Neural crest cell (in vitro differentiated cells): ENCODE measurements at regions not wholly inside any gene's neighbourhood (a gene's known extent, or its start where the extent isn't known, plus 50 kb on each side); places are given as distances from the start of the nearest gene placed in this dataset.

ENCODE experiments used
- DNase-seq: peaks from one replicate; pipeline ENCODE4 v3.0.0; 2021; ENCODE audit warnings: low read depth, mixed read lengths, low spot score
- H3K27ac Mint-ChIP-seq: one replicate; pipeline ENCODE4 v1.8.0; 2021; ENCODE audit warnings: mild to moderate bottlenecking, mixed read lengths; ENCODE audit not compliant: unreplicated experiment
- H3K27me3 Mint-ChIP-seq: 2 replicates; pipeline ENCODE4 v1.8.0; 2021; ENCODE audit warnings: low read depth, mild to moderate bottlenecking, mixed read lengths
- H3K36me3 Mint-ChIP-seq: 2 replicates; pipeline ENCODE4 v1.8.0; 2021; ENCODE audit warnings: low read depth, mild to moderate bottlenecking, mixed read lengths
- H3K4me1 Mint-ChIP-seq: 2 replicates; pipeline ENCODE4 v1.8.0; 2021; ENCODE audit warnings: mixed read lengths
- H3K4me3 Mint-ChIP-seq: one replicate; pipeline ENCODE4 v1.8.0; 2021; ENCODE audit warnings: mild to moderate bottlenecking, mixed read lengths
- H3K9me3 Mint-ChIP-seq: 2 replicates; pipeline ENCODE4 v1.8.0; 2021; ENCODE audit warnings: mixed read lengths
- CTCF ChIP-seq: fragments of 200-600 bp; sonication (generic); conservative IDR thresholded peaks from 2 replicates; pipeline ENCODE4 v1.5.0; 2021; ENCODE audit warnings: antibody characterized with exemption, mild to moderate bottlenecking

GRCh38 chr16:35564148-35564547, 2104.7 kb downstream of the TP53TG3F start:
- H3K9me3 Mint-ChIP-seq: peaks cover 21% of the 10 kb centered on the region
- H3K4me1 Mint-ChIP-seq: no peaks in the 10 kb centered on the region
- H3K27me3 Mint-ChIP-seq: no peaks in the 10 kb centered on the region
- H3K4me3 Mint-ChIP-seq: no peak overlapping the region
- peaks cover 4% of the 10 kb centered on the region for H3K36me3 Mint-ChIP-seq
- no peak for TF ChIP-seq CTCF
- H3K27ac Mint-ChIP-seq: no peak overlapping the region
- no peak for DNase-seq

- TF ChIP-seq CTCF: no peak
- DNase-seq: no peak
- H3K36me3 Mint-ChIP-seq: peaks cover 4% of the 10 kb centered on the region
- no peaks in the 10 kb centered on the region for H3K4me1 Mint-ChIP-seq
- peaks cover 22% of the 10 kb centered on the region for H3K9me3 Mint-ChIP-seq
- no peaks in the 10 kb centered on the region for H3K27me3 Mint-ChIP-seq
- H3K4me3 Mint-ChIP-seq: no peak overlapping the region
- H3K27ac Mint-ChIP-seq: no peak overlapping the region
Observed at GRCh38 chr16:35564889-35565288, 2105.5 kb downstream of the TP53TG3F start.

- no peak for DNase-seq
- Mint-ChIP-seq H3K4me3 (no peak overlapping the region), H3K4me1 (no peaks in the 10 kb centered on the region), H3K36me3 (peaks cover 4% of the 10 kb centered on the region), H3K27me3 (no peaks in the 10 kb centered on the region), H3K9me3 (peaks cover 22% of the 10 kb centered on the region), H3K27ac (no peak overlapping the region)
- TF ChIP-seq CTCF: no peak
Observed at GRCh38 chr16:35565626-35566025, 2106.2 kb downstream of the TP53TG3F start.

- TF ChIP-seq CTCF: no peak
- H3K9me3 Mint-ChIP-seq: peaks cover 27% of the 10 kb centered on the region
Observed at GRCh38 chr16:35569413-35569812, 2110.0 kb downstream of the TP53TG3F start.

GRCh38 chr16:35570946-35571345, 2111.5 kb downstream of the TP53TG3F start:
- H3K4me1 Mint-ChIP-seq: no peaks in the 10 kb centered on the region
- no peak for TF ChIP-seq CTCF
- H3K4me3 Mint-ChIP-seq: no peak overlapping the region
- H3K36me3 Mint-ChIP-seq: peaks cover 5% of the 10 kb centered on the region
- no peak overlapping the region for H3K27ac Mint-ChIP-seq
- peaks cover 23% of the 10 kb centered on the region for H3K9me3 Mint-ChIP-seq
- H3K27me3 Mint-ChIP-seq: no peaks in the 10 kb centered on the region
- DNase-seq: no peak

More at GRCh38 chr16:35569413-35569812, 2110.0 kb downstream of the TP53TG3F start:
- H3K4me1 Mint-ChIP-seq: no peaks in the 10 kb centered on the region
- no peaks in the 10 kb centered on the region for H3K27me3 Mint-ChIP-seq
- DNase-seq: no peak
- H3K4me3 Mint-ChIP-seq: no peak overlapping the region
- H3K36me3 Mint-ChIP-seq: peaks cover 9% of the 10 kb centered on the region
- no peak overlapping the region for H3K27ac Mint-ChIP-seq

- no peaks in the 10 kb centered on the region for H3K4me1 Mint-ChIP-seq
- H3K36me3 Mint-ChIP-seq: peaks cover 5% of the 10 kb centered on the region
- no peaks in the 10 kb centered on the region for H3K27me3 Mint-ChIP-seq
- no peak for DNase-seq
- H3K4me3 Mint-ChIP-seq: no peak overlapping the region
- no peak for TF ChIP-seq CTCF
- H3K9me3 Mint-ChIP-seq: peaks cover 20% of the 10 kb centered on the region
- no peak overlapping the region for H3K27ac Mint-ChIP-seq
Observed at GRCh38 chr16:35572186-35572585, 2112.8 kb downstream of the TP53TG3F start.
